Activated CD4-positive, alpha-beta T cell treated with anti-CD3 and anti-CD28 coated beads, Interleukin-2, Interleukin-6, amounts not matched to agents 100 ng/mL and 50 ng/mL, durations not matched to agents 16 hours and 8 hours (primary cell): ENCODE measurements at regions not wholly inside any gene's neighbourhood (a gene's known extent, or its start where the extent isn't known, plus 50 kb on each side); places are given as distances from the start of the nearest gene placed in this dataset.

Experiments
- DNase-seq: peaks from one replicate; pipeline ENCODE4 v3.0.0-alpha.2; 2020

DNA sequence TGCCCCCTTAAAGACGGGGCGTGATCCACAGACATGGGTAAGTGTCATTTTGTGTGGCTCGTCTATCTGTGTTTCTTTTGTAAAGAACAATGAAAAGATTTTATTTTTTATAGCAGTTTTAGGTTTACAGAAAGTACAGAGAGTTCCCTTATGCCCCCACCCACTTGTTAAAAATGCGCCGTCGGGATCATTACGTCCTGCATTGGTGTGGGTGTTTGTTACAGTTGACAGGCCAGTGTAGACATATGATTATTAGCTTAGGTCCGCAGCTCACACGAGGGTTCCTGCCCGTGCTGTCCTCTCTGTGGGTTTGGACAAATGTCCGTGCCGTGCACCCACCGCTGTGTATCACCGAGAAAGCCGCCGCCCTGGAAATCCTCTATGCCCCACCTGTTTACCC is 50.5 kb downstream of the RGS12 start:
- DNase-seq: no peak

DNA sequence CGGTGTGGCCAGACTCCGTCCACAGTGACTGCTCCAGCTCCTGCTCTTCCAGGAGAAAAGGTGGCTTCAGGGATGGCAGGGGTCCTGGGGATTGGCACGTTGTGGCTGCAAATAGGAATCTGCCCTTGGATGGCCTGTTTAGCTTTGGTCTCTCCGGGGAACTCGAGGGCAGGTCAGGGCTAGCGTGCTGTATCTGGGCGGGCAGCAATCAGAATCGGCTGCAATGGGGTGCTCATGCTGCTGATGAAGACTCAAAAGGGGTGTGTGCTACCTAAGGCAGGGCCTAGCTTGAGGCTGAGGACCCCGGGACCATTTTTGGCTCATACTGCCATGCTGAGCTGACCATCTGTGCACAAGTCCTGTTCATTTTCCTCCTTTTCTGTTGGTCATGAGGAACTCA is 51.3 kb downstream of the RGS12 start:
- DNase-seq: no peak

DNA sequence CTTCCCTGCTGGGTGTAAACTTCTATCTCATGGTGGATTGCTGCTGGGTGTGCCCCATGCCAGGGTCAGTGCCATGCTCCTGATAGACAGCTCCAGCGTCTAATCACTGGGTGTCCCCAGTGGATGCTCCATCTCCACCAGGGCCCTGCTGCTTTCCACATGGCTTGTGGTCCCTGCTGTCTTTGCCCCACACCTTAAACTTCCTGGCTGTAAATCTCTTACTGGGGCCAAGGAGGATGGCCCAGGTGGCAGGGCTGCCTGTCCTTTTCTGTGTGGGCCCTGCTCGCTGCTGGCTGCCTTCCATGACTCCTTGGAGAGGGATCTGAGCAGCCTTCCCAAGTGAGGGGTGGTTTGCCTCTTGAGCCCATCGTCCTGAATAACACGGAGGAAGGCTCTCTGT is 51.8 kb downstream of the RGS12 start:
- DNase-seq: no peak

DNA sequence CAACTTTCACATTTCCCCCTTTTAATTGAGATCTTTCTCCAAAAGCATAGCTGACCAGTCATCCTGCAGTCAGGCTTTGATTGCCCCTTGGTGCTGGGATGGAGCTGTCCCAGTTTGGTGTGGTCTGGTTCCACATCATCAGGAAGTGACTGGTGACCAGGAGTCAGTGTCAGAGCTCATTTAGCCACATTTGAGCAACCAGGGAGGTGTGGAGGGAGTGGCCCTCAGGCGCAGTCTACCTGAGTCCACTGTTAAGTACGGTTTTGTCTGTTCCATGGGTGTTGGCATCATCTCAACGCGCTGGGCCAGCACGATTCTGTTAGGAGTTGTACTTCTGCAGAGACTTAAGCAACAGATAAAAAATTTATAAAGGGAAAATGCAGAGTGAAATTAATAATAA is 52.6 kb downstream of the RGS12 start:
- DNase-seq: no peak

DNA sequence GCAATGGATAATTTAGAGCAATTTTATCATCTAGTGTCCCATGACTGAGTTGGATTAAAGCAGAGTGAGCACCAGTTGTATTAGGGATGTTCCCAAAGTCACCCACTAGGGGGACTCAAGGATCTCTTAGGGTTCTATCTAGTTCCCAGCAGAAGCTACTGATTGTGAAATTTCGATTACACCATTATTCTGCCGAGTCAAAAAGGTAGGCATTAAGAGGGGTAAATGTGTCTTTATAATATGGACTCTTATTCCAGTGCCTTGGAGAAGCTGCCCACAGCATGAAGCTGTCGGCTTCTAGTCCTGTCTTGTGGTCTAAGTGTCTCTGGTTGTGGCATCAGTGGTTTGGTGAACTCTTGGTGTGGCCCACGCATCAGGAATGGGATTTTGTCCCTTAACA is 53.3 kb downstream of the RGS12 start:
- peak; percentile 75 for DNase-seq

DNA sequence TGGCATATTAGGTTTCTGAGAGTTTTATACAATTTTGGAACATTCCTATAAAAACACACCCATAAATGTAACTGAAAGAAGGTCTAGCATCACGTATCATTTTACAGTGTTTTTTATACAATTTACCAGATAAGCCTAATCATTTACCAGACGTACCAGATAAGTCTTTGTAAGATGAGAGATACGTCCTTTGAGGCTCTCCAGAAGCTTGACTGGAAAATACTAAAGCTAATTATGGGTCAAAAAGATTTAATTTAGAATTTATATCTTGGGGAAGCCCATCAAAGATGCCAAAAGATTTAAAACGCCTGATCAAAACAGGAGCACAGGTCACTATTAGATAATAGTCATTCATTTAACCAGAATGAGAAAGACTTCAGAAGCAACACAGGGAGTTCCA is 55.0 kb downstream of the RGS12 start:
- no peak for DNase-seq

DNA sequence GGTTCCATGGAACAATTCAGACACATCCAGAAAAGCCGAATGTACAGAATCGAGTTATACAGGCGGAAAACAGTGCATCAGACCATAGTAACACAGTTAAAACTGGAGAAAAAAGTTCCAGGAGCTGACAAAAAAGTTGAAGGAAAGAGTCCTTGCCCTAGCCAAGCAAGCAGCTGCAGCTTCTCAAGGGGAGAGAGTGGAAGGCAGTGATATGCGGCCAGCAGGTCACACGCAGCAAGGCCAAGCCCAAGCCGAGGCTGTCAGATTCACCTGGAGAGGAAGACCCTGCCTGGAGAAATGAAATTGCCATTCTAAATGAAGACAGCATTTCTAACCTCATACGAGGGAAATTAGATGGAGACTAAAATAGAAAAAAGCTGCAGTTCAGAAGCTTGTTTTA is 55.8 kb downstream of the RGS12 start:
- DNase-seq: no peak

DNA sequence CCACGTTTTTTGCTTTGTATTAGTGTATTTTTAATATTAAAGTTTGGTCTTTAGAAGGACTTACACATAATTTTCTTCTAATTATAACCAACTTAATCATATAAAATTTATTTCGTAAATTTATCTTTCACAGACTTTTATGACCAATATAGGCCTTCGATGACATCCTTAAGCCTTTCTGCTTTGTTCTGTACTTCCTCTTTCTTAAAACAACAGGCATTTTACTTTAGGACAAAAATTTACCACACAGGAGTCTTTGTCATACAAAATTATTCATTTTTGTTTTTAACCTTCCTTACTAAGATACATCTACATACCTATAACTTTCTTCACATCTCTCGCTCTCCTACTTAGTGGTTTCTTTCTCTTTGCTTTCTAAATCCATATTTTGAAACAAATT is 56.3 kb downstream of the RGS12 start:
- no peak for DNase-seq

DNA sequence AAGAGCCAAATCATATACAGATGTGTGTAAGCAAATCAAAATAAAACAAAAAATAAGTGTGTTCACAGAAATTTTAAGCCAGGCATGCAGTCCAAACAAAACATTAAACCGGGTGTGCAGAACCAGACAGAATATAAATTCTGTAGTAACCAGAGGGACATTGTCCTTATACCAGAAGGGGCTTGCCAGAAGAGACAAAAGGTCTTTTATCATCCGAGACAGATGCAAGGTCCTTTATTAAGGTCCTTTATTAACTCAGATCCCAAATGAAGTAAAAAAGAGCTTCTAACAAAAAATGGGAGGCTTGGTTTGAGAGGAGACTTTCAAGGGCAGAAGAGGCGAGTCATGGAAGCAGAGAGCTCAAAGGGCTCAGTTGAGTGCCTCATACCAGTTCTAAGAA is 59.2 kb downstream of the RGS12 start:
- no peak for DNase-seq

DNA sequence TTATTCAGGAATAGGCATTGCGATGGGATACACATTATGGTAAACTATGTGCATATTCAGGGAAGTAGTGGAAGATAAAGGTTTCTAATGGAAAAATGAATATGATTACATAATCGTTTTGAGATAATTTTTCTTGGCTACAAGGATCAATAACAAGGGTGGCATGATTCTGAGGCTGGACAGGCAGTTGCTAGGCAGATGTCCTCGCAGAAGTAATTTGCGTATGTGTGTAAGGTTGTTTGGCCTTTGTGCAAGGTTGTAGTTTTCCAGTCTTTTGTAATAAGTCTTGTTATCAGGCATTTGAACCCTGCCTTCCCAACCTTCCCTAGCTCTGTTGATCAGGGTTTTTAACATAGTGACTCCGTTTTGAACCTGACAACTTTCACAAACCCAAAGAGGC is 59.7 kb downstream of the RGS12 start:
- no peak for DNase-seq

DNA sequence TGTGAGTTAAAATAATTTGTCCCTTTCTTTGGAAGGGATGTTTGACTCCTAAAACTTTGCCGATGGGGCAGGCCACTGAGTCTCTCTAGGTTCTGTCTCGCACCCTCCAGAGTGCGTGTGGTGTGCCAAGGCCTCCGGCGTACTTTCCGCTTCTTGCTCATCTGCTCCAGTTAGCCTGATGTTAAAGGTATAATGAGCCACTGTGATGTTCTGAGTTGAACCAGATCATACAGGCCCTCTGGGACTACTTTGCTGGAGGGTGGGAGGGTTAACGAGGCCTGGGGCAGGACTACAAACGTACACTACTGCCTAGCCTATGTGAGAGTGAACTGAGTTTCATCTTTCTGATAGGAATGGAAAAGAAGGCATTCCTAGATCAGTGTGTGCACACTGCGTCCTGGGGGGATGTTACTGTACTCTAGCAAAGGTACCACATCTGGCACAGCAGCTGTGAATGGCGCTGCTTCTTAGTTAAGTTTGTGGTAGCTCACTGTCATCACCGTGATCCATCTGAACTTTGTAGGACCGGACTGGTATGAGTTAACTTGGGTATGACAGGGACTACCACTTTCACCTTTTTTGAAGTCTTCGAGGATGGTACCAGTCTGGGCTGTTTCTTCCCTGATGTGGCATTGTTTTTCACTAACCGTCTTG is 60.2 kb downstream of the RGS12 start:
- DNase-seq: no peak

DNA sequence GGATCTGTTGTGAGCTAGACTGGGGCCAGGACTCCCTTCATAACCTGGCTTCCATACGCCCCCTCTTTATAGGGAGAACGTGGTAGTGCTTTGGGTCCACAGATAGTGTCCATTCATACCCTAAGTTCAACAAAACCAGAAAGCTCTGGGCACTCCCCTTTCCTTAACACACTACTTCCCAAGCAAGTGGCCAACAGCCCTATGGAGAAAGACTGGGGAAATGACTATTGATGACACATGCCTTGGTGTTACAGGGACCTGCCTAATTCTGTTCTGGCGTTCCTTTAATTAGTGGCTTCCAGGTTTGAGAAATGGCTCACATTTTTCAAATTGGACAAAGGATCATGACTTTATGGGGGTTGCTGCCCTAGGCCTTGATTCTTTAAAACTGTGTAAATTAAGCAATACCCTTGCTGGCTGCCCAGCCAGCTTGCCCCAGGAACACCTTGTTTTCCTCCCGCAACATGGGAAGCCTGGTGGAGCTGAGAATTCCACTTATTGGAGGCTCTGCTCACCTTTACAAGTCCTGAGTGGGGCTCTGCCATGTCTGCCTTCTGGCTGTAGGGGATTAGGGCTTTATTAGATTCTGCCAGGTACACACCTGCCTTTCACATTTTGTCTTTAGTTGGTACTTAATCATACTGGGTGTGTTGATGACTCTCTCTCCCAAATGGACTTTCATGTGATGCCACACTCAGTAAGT is 61.1 kb downstream of the RGS12 start:
- DNase-seq: no peak

DNA sequence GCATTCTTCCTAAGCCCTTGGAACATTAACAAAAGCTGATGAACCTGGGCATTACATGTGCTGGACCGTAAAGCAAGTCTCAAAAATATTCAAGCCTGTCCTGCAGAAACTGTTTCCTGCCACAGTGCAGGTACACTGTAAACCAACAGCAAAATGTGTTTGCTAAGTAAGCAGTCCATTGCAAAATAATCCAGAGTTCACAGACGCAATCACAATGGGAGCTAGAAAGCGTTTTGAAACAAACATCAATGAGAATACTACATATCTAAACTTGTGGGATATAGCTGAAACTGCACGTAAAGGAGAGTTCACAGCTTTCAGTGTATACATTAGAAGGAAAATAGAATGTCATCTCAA is 61.6 kb downstream of the RGS12 start:
- DNase-seq: no peak

DNA sequence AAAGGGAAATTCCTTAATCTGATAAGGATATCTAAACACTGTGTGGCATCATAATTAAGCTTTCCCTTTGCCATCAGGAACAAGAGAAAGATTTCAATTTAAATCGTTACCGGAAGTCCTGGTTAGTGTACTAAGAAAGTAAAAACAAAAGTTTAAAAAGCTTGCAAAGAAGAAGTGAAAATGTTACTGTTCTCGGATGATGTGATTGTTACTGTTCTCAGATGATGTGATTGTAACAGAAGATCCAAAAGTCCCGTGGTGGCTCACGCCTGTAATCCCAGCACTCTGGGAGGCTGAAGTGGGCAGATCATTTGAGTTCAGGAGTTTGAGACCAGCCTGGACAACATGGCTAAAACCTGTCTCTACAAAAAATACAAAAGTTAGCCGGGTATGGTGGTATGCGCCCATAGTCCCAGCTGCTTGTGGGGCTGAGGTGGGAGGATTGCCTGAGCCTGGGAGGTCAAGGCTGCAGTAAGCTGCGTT is 62.5 kb downstream of the RGS12 start:
- DNase-seq: no peak

DNA sequence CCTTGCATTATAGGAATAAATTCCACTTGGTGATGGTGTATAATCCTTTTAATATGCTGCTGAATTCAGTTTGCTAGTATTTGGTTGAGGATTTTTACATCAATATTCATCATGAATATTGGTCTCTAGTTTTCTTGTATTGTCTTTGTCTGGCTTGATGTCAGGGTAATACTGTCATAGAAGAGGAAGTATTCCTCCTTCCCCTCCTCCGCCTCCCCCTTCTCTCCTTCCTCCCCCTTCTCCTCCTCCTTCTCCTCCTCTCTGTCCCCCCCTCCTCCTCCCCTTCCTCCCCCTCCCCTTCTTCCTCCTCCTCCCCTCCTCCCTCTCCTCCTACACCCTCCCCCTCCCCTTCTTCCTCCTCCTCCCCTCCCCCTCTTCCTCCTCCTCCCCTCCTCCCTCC is 65.8 kb downstream of the RGS12 start:
- DNase-seq: no peak

DNA sequence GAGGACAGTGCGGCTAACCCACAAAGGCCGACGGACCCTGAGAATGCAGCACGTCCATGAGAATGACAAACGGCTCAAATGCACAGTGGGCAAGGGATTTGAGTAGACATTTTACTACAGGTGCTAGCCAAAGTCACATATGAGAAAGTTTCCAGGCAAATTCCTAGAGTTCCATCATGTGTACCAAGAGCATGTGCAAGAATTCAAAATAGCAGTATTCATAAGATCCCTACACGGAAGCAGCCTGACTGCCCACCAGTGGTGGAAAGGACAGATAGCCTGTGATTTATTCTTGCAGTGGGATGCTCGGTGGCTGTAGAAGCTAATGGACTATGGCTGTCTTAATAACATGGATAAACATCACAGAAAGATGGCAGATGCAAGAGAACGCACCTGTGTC is 68.0 kb downstream of the RGS12 start:
- no peak for DNase-seq

DNA sequence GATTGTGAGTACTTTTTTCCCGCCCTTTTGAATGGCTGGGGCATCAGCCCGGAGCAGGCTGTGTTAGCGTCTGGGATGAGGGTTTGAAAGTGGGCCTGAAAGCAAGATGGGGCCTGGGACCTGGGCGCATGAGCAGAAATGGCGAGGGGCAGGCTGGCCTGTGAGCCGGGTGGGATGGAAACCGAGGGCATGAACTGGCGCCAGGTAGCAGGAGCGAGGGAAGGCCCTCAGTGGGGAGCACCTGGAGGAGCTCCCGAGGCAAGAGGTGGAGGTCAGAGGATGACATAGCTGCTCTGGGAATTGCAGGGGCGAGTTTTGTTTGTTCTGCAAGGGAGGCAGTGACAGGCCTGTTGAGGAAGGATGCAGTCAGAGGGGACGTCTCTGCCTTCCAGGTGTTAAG is 68.6 kb downstream of the RGS12 start:
- DNase-seq: no peak

DNA sequence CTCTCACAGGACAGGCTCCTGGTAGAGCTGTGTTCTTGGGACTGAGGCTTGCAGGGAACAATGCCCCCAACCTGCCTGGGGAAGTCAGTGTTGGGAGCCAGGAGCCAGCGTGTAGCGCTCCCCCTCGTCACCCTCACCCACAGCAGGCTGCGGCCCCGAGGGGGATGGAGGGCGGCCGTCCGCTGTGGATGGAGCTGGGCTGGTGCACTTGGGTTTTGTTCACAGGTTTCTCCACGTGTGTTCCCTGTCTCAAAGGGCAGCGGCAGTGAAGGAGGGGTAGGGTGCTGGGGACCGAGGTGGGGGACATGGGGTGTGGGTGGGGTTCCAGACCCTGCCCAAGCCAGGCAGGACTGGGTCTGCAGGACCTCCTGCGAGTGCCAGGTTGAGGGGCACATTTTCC is 69.1 kb downstream of the RGS12 start:
- DNase-seq: no peak

DNA sequence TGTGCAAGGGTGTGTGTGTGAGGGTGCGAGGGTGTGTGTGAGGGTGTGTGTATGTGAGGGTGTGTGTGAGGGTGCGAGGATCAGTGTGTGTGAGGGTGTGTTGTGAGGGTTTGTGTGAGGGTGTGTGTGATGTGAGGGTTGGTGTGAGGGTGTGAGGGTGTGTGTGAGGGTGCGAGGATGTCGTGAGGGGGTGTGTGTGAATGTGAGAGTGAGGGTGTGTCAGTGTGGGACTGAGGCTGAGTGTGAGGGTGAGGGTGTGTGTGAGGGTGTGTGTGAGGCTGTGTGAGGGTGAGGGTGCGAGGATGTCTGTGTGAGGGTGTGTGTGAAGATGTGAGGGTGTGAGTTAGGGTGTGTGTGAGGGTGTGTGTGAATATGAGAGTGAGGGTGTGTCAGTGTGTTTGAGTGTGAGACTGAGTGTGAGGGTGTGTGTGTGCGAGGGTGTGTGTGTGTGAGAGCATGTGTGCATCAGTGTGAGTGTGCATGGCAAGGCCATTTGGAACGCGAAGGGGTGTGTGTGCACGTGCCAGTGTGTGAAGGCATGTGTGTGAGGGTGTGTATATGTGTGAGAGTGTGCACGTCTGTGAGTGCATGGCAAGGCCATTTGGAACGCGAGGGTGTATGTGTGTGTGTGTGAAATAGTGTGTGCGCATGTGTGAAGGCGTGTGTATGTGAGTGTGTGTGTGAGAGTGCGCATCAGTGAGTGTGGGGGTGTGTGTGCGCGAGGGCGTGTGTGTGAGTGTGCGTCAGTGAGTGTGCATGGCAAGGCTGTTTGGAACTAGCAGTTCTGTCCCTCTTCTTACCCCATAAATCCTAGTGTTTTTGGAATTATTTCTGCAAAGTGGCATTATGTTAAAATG is 69.8 kb downstream of the RGS12 start:
- no peak for DNase-seq

DNA sequence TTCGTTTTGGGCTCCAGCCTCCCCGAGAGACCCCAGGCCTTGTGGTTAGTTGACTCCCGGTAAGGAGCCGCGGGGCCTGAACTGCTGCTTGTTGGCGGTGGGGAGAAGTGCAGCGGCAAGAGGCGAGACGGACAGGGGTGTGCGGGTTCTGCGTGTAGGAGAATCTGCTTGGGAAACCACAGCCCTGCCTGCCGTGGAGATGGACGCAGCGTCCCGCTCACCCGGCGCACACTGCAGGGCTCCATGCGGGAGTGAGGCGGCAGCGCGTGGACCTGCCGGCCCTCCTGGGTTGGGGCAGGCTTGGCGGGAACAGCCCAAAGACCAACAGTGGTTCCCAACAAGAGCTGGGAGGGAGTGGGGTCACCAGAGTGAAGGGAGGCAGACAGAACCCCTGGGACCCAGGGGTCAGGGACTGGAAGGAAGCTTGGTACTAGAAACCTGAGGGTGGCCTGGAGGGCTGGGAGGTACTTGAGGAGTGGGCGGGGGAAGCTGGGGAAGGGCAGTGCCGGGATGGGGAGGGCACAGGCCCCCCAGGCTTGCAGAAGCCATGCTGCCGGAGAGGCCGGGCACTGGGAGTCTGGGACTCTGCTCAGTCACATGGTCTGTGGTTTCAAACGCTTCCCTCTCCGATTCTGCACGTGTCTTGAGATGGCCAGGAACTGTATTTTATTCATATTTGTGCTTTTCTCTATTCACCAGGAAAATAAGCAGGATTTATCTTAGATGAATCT is 70.8 kb downstream of the RGS12 start:
- no peak for DNase-seq

DNA sequence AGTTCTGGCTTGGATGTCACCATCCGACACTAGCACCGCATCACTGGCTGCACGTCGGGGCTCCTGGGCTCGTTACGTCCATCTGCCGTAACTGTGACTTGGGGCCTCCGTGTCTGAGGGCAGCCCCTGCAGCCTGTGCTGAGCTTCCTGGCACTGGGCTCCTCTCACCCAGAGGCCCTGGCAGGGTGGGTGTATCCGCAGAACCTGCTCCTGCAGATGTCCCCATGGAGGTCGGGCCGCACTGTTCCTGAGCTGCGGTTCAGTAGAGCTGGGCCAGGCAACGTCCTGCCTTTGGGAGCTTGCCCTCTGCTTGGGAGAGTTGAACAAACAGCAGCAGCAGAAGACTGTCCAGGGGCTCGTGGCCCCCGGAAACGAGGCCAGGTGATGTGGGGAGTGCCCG is 71.4 kb downstream of the RGS12 start:
- no peak for DNase-seq

DNA sequence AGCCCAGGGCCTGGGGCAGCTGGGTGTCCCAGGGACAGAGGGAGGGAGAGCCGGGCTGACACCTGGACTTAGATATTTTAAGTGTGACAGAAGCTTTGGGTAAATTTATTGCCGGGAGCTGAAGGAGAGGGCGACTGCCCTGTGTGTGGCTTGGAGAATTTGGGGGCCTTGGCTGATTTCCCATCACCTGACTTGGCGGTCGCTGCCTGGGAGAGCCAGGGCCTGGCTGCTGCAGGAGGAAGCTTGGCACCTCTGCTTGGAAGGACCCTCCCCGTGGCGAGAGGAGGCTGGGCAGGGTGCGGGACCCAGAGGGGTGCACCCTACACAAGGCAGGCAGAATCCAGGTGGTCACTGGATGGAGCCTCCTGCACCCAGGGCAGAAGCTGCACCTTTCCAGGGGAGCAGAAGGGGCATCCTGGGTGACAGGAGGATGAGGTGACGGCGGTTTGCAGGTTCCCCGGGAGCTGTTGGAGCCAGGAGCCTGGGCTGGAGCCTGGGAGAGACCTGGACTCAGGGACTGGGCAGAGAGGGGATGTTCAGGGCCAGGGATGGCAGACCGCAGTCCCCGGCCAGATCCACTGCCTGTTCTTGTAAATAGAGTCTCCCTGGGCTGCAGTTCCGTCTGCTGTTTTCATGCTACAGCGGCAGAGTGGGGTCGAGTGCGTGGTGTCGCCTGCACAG is 72.0 kb downstream of the RGS12 start:
- no peak for DNase-seq

DNA sequence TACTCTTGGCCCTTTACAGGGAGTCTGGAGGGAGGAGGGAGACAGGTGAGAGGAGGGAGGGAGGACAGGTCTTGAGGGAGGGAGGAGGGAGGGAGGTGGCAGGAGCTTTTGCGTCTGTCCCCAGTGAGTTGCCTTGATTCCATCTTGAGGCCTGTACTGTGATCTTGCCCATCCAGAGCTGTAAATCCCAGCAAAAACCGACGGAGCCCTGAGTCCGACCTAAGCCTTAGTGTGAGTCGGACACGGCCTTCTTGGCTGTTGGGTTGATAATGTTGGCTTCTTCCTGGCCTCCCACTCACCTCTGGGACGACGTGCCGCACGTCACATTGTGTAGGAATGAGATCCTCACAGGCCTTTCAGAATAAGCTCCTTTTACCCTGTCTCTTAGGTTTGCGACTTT is 72.5 kb downstream of the RGS12 start:
- no peak for DNase-seq
